HepG2 (cell line): ENCODE measurements at regions not wholly inside any gene's neighbourhood (a gene's known extent, or its start where the extent isn't known, plus 50 kb on each side); places are given as distances from the start of the nearest gene placed in this dataset.

ENCODE experiments used
- ATAC-seq: fragments of 200-7000 bp; cut with Tn5 transposase; 3 replicates; pipeline ENCODE4 v1.9.1; 2020; ENCODE audit warnings: mild to moderate bottlenecking, moderate library complexity
- BruUV-seq: library from RNA; stranded (reverse); fragments of 400-500 nt; replicated peaks from 2 replicates; lab custom pipeline; 2021; lab: Mats Ljungman, UMichigan
- CTCF ChIA-PET: fragments of 300-600 bp; formaldehyde crosslinking; extraction: SDS; loops from one replicate; lab custom pipeline; 2021; ENCODE audit warnings: low total read pairs, inconsistent platforms, low intra/inter-chr PET ratio; lab: Yijun Ruan, JAX
- POLR2A ChIA-PET: fragments of 350-600 bp; sonication (Branson Sonifier 250); formaldehyde crosslinking; loops from one replicate; lab custom pipeline; 2020; ENCODE audit warnings: antibody characterized with exemption, inconsistent platforms; lab: Yijun Ruan, JAX
- DNase-seq: peaks from one replicate; pipeline ENCODE4 v3.0.0-alpha.2; 2015; ENCODE audit warnings: low spot score
- FAIRE-seq: peaks from 3 replicates; lab custom pipeline; 2011; peaks lifted over from hg19 to GRCh38; lab: Jason Lieb, UNC
- H2AFZ ChIP-seq: one replicate; pipeline ENCODE4 v1.6.1; 2011; ENCODE audit warnings: low read length, inconsistent platforms
- H3K27ac ChIP-seq: fragments of 300-600 bp; 3 replicates; pipeline ENCODE4 v1.8.0; 2011; ENCODE audit warnings: mixed run types, mild to moderate bottlenecking, mixed read lengths, low read length, inconsistent platforms; ENCODE audit not compliant: insufficient read depth; ENCODE audit errors: extremely low read length
- H3K27me3 ChIP-seq, 2 experiments: fragments of 200-600 bp in 1 of 2; 2 replicates in 1 of 2; 3 replicates in 1 of 2; pipeline versions ENCODE4 v1.6.0 to v1.8.0; 2011; ENCODE audit warnings: low read length in 2 of 2, mild to moderate bottlenecking in 2 of 2, moderate library complexity in 2 of 2, inconsistent platforms in 1 of 2; ENCODE audit not compliant: insufficient read depth in 2 of 2, control insufficient read depth in 1 of 2
- H3K36me3 ChIP-seq, 2 experiments: fragments of 200-600 bp in 1 of 2; replicated peaks in 1 of 2; 2 replicates in 1 of 2; 3 replicates in 1 of 2; pipeline versions ENCODE4 v1.5.1 to v1.8.0; 2011; ENCODE audit warnings: low read length in 2 of 2, inconsistent platforms in 1 of 2; ENCODE audit not compliant: insufficient read depth in 2 of 2, control insufficient read depth in 1 of 2
- H3K4me1 ChIP-seq: 2 replicates; pipeline ENCODE4 v1.5.1; 2012; ENCODE audit warnings: low read length, inconsistent platforms; ENCODE audit not compliant: insufficient read depth
- H3K4me2 ChIP-seq: 2 replicates; pipeline ENCODE4 v1.6.0; 2011; ENCODE audit warnings: low read depth, low read length, inconsistent platforms
- H3K4me3 ChIP-seq, 3 experiments: fragments of 200-600 bp in 1 of 3; sonication (generic), shearing (Covaris generic) in 1 of 3; replicated peaks in 1 of 3; 2 replicates each; pipeline ENCODE4 v1.5.1; 2011 to 2016; ENCODE audit warnings: low read length in 3 of 3, inconsistent platforms in 2 of 3, low read depth in 2 of 3, mild to moderate bottlenecking in 2 of 3, control low read depth in 1 of 3, mixed read lengths in 1 of 3; ENCODE audit not compliant: insufficient read depth in 1 of 3
- H3K79me2 ChIP-seq: one replicate; pipeline ENCODE4 v1.6.1; 2011; ENCODE audit warnings: low read length, inconsistent platforms; ENCODE audit not compliant: insufficient read depth
- H3K9ac ChIP-seq: 2 replicates; pipeline ENCODE4 v1.6.0; 2011; ENCODE audit warnings: mild to moderate bottlenecking, low read depth, low read length, inconsistent platforms; ENCODE audit not compliant: insufficient read depth
- H3K9me3 ChIP-seq: 2 replicates; pipeline ENCODE4 v1.5.1; 2012; ENCODE audit warnings: mild to moderate bottlenecking, low read length
- H4K20me1 ChIP-seq: 2 replicates; pipeline ENCODE4 v1.6.0; 2011; ENCODE audit warnings: inconsistent platforms, mild to moderate bottlenecking, low read length, moderate library complexity; ENCODE audit not compliant: insufficient read depth
- ARID2 ChIP-seq: sonication (generic); formaldehyde crosslinking; IDR thresholded peaks from 2 replicates; pipeline ENCODE4 v1.8.1; 2022; ENCODE audit warnings: mild to moderate bottlenecking, missing genetic modification reagents, borderline replicate concordance
- ERF ChIP-seq: IDR thresholded peaks from 2 replicates; pipeline ENCODE4 v1.6.1; 2018; ENCODE audit warnings: missing biosample characterization, missing genetic modification reagents
- FOXO4 ChIP-seq: sonication (generic); formaldehyde crosslinking; conservative IDR thresholded peaks from 2 replicates; pipeline ENCODE4 v1.8.1; 2023; ENCODE audit warnings: missing genetic modification reagents
- GATA4 ChIP-seq: sonication (generic); IDR thresholded peaks from 2 replicates; pipeline ENCODE4 v1.6.1; 2016; ENCODE audit warnings: antibody characterized with exemption, low read depth, borderline replicate concordance
- HES4 ChIP-seq: sonication (generic); formaldehyde crosslinking; IDR thresholded peaks from 2 replicates; pipeline ENCODE4 v1.9.0; 2021; ENCODE audit warnings: mild to moderate bottlenecking, missing genetic modification reagents, borderline replicate concordance
- HMGXB4 ChIP-seq, 2 experiments: sonication (generic) in 1 of 2; formaldehyde crosslinking in 1 of 2; IDR thresholded peaks; 2 replicates each; pipeline versions ENCODE4 v1.4.0 to v1.6.1; 2018 to 2020; ENCODE audit warnings: missing genetic modification reagents in 2 of 2, borderline replicate concordance in 1 of 2, low read depth in 1 of 2, mild to moderate bottlenecking in 1 of 2, missing biosample characterization in 1 of 2
- KLF13 ChIP-seq: sonication (generic); formaldehyde crosslinking; IDR thresholded peaks from 2 replicates; pipeline ENCODE4 v1.4.0; 2020; ENCODE audit warnings: mild to moderate bottlenecking, missing genetic modification reagents
- SP1 ChIP-seq, 2 experiments: fragments of 450-650 bp in 1 of 2; sonication (generic) in 1 of 2; formaldehyde crosslinking in 1 of 2; IDR thresholded peaks; 2 replicates each; pipeline versions ENCODE4 v1.4.0 to v1.6.1; 2016 to 2020; ENCODE audit warnings: missing genetic modification reagents in 1 of 2
- ZNF678 ChIP-seq: sonication (generic); formaldehyde crosslinking; IDR thresholded peaks from 2 replicates; pipeline ENCODE4 v1.4.0; 2020; ENCODE audit warnings: mild to moderate bottlenecking, missing genetic modification reagents
- ZNF703 ChIP-seq: sonication (generic); formaldehyde crosslinking; IDR thresholded peaks from 2 replicates; pipeline ENCODE4 v1.5.1; 2020; ENCODE audit warnings: missing genetic modification reagents, mild to moderate bottlenecking, moderate library complexity, borderline replicate concordance
- WGBS: methylation state at CpG from one replicate; pipeline ENCODE4 v1.1.6; 2017; ENCODE audit warnings: low lambda C conversion rate; 5-methylcytosine and 5-hydroxymethylcytosine counted together
- in situ Hi-C: cut with HindIII; loops from 2 replicates; pipeline ENCODE4 v1.10.0; 2017; ENCODE audit warnings: low pct_unique_long_range_greater_than_20kb; ENCODE audit not compliant: extremely low pct_ligation_motif_present
- intact Hi-C: fragments of 100-400 bp; cut with micrococcal nuclease; formaldehyde crosslinking; loops from one replicate; pipeline ENCODE4 v1.10.0; 2022; ENCODE audit not compliant: unreplicated experiment
- TF ChIP-seq, protein P1 (sequence below): sonication (generic); formaldehyde crosslinking; IDR thresholded peaks from 2 replicates; pipeline ENCODE4 v1.9.0; 2021; ENCODE audit warnings: missing genetic modification reagents, borderline replicate concordance

GRCh38 chr3:54071601-54072000 is 50.8 kb upstream of the CACNA2D3 start:
- no peak overlapping the region for H2AFZ ChIP-seq
- 5% methylated on average over 6 of the region's 6 CpGs for WGBS
- no peak overlapping the region for H3K9ac ChIP-seq
- FAIRE-seq (no peak), DNase-seq (no peak), ATAC-seq (no peak)
- ChIA-PET CTCF (no interaction called here), POLR2A (no interaction called here)
- H3K4me3 ChIP-seq = no peak overlapping the region
- H3K4me1 ChIP-seq = no peaks in the 10 kb centered on the region
- no peaks in the 10 kb centered on the region for H3K9me3 ChIP-seq
- no TSS peak for BruUV-seq
- TF ChIP-seq HMGXB4 (CRISPR knock-in tag; IDR thresholded peaks at IDR 0.05; ENCODE audit: borderline replicate concordance in 1 of 2, low read depth in 1 of 2) (no peak), GATA4 (no peak), ZNF678 (CRISPR knock-in tag) (no peak), KLF13 (no peak)
- no peak overlapping the region for H3K27ac ChIP-seq
- H4K20me1 ChIP-seq = no peaks in the 10 kb centered on the region
- intact Hi-C loops = no loop called here
- in situ Hi-C loops = no loop called here
- H3K4me2 ChIP-seq = no peak overlapping the region
- no peaks in the 10 kb centered on the region for H3K79me2 ChIP-seq
- H3K27me3 ChIP-seq = peaks cover 0 to 15% of the 10 kb centered on the region in 2 experiments; a peak in 3 of 5 replicates
- no peaks in the 10 kb centered on the region for H3K36me3 ChIP-seq

DNA sequence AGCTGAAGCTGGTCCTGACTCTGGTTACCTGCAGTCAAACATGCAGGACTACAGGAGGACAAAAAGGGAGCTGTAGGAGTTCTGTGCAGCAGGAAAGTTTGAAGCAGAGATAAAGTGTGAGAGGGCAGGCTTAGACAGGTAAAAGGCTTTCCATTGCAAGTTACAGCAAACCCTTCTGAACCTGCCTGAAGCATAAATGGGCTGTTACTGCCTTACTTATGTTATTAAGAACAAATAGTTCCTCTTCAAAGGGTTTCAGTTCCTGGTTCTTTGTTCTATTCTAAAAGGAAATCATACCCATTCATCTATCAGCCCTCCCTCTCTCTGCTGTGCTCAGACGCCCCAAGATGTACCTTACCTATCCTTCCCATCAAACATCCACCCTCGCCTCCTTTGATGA is 52.4 kb upstream of the CACNA2D3 start:
- no peaks in the 10 kb centered on the region for H3K36me3 ChIP-seq
- H2AFZ ChIP-seq = no peak overlapping the region
- intact Hi-C loops = no loop called here
- H3K9me3 ChIP-seq = no peaks in the 10 kb centered on the region
- in situ Hi-C loops = no loop called here
- no peak overlapping the region for H3K4me2 ChIP-seq
- DNase-seq (no peak), ATAC-seq (no peak), FAIRE-seq (no peak)
- no peak overlapping the region for H3K27ac ChIP-seq
- ChIA-PET CTCF (no interaction called here), POLR2A (no interaction called here)
- H3K4me3 ChIP-seq = no peak overlapping the region
- 7% methylated on average over 2 of the region's 2 CpGs for WGBS
- H3K9ac ChIP-seq = no peak overlapping the region
- BruUV-seq = no TSS peak
- H4K20me1 ChIP-seq = no peaks in the 10 kb centered on the region
- no peaks in the 10 kb centered on the region for H3K4me1 ChIP-seq
- H3K27me3 ChIP-seq = peaks cover 0 to 15% of the 10 kb centered on the region in 2 experiments; a peak in 3 of 5 replicates
- no peaks in the 10 kb centered on the region for H3K79me2 ChIP-seq
- TF ChIP-seq, protein P1, sequence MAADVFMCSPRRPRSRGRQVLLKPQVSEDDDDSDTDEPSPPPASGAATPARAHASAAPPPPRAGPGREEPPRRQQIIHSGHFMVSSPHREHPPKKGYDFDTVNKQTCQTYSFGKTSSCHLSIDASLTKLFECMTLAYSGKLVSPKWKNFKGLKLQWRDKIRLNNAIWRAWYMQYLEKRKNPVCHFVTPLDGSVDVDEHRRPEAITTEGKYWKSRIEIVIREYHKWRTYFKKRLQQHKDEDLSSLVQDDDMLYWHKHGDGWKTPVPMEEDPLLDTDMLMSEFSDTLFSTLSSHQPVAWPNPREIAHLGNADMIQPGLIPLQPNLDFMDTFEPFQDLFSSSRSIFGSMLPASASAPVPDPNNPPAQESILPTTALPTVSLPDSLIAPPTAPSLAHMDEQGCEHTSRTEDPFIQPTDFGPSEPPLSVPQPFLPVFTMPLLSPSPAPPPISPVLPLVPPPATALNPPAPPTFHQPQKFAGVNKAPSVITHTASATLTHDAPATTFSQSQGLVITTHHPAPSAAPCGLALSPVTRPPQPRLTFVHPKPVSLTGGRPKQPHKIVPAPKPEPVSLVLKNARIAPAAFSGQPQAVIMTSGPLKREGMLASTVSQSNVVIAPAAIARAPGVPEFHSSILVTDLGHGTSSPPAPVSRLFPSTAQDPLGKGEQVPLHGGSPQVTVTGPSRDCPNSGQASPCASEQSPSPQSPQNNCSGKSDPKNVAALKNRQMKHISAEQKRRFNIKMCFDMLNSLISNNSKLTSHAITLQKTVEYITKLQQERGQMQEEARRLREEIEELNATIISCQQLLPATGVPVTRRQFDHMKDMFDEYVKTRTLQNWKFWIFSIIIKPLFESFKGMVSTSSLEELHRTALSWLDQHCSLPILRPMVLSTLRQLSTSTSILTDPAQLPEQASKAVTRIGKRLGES (CRISPR knock-in tag) = no peak
- no peak for TF ChIP-seq SP1 (IDR thresholded peaks at IDR 0.05)
- TF ChIP-seq SP1 (CRISPR knock-in tag; IDR thresholded peaks at IDR 0.05) = no peak
- no peak for TF ChIP-seq ARID2 (CRISPR knock-in tag)
- no peak for TF ChIP-seq FOXO4
- TF ChIP-seq ZNF703 (CRISPR knock-in tag) = no peak
- TF ChIP-seq ERF (CRISPR knock-in tag) = no peak
- no peak for TF ChIP-seq HES4
